GM10266 (cell line): ENCODE measurements at regions not wholly inside any gene's neighbourhood (a gene's known extent, or its start where the extent isn't known, plus 50 kb on each side); places are given as distances from the start of the nearest gene placed in this dataset.

Source experiments
- DNase-seq: peaks from one replicate; pipeline ENCODE4 v3.0.0; 2012; ENCODE audit errors: extremely low spot score
- TF ChIP-seq, protein P1 (sequence below): IDR thresholded peaks from 2 replicates; pipeline ENCODE4 v1.5.1; 2012; ENCODE audit warnings: mild to moderate bottlenecking, low read depth; ENCODE audit not compliant: control insufficient read depth, insufficient read depth; ENCODE audit errors: missing control alignments

DNA sequence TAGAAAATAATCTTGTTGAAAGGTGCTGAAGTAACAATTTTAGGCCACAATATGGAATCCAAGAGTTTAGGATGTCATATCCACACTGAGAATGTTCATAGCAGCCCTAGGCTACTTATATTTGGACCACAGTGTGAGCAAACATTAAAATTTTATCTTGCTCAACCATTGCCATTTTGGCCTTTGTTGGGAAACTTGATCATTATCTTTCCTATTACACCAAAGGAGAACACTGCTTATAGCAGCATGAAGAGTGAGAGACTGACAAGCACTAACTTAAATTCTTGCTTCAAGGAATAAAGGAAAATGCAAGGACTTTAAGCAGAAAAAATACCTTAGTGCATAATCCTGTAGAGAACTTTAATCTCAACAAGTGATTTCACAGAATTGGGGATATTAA is 86.3 kb upstream of the LRRTM4 start:
- TF ChIP-seq, protein P1, sequence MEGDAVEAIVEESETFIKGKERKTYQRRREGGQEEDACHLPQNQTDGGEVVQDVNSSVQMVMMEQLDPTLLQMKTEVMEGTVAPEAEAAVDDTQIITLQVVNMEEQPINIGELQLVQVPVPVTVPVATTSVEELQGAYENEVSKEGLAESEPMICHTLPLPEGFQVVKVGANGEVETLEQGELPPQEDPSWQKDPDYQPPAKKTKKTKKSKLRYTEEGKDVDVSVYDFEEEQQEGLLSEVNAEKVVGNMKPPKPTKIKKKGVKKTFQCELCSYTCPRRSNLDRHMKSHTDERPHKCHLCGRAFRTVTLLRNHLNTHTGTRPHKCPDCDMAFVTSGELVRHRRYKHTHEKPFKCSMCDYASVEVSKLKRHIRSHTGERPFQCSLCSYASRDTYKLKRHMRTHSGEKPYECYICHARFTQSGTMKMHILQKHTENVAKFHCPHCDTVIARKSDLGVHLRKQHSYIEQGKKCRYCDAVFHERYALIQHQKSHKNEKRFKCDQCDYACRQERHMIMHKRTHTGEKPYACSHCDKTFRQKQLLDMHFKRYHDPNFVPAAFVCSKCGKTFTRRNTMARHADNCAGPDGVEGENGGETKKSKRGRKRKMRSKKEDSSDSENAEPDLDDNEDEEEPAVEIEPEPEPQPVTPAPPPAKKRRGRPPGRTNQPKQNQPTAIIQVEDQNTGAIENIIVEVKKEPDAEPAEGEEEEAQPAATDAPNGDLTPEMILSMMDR = no peak
- DNase-seq = no peak

DNA sequence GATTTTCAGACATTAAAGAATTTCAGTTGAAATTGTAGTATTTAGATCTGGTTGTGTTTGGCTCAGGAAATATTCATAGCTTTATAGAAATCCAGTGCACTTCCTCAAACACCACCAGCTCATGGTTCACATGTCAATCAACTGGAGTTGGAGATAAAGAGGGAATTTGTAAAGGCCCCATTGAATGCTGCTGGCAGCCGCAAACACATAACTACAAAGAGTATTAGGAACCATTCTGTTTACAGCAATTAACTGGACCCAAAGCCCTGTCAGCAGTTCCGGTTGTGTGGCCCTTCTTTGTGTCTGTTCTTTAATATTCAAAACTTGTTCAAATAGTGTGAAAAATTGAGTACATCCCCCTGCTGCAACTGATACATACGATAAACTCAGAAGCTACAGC is 107.4 kb upstream of the LRRTM4 start:
- TF ChIP-seq, protein P1 = no peak
- DNase-seq = no peak

DNA sequence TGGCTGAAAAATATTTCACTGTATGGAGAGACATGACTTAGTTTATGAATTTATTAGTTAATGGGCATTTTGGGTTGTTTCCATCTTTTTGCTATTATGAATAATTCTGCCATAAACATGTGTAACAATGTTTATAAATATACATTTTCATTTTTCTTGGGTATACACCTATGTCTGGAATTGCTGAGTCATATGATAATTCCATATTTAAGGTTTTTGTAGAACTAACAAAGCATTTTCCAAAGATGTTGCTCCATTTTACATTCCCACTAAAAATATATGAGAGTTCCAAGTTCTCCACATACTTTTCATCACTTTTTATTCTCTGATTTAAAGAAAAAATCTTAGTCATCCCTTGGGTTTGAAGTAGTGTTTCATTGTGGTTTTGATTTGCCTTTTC is 108.8 kb upstream of the LRRTM4 start:
- TF ChIP-seq, protein P1 = no peak

DNA sequence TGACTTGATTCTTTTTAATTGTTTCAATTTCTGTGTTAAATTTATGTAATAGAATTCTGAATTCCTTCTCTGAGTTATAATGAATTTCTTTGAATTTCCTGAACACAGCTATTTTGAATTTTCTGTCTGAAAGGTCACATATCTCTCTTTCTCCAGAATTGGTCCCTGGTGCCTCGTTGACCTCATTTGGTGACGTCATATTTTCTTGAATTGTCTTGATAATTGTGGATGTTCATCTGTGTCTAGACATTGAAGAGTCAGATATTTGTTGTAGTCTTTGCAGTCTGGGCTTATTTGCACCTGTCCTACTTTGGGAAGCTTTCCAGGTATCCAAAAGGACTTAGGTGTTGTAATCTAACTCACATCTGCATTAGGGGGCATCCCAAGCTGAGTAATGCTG is 111.4 kb upstream of the LRRTM4 start:
- TF ChIP-seq, protein P1 = no peak
- DNase-seq = no peak

More for the DNA sequence above, 108.8 kb upstream of the LRRTM4 start:
- DNase-seq = no peak

DNA sequence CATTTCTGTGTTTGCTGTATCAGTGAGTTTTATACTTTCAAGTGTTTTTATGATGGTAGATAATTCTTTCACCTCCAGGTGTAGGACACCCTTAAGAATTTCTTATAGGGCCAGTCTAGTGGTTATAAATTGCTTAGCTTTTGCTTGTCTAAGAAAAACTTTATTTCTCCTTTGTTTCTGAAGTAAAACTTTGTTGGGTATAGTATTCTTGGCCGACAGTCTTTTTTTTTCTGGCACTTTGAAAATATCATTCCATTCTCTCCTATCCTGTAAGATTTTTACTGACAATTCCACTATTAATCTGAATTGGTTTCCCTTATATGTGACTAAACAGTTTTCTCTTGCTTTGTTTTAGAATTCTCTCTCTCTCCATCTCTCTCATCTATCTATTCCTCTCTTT is 118.7 kb upstream of the LRRTM4 start:
- TF ChIP-seq, protein P1 = no peak
- DNase-seq = no peak

DNA sequence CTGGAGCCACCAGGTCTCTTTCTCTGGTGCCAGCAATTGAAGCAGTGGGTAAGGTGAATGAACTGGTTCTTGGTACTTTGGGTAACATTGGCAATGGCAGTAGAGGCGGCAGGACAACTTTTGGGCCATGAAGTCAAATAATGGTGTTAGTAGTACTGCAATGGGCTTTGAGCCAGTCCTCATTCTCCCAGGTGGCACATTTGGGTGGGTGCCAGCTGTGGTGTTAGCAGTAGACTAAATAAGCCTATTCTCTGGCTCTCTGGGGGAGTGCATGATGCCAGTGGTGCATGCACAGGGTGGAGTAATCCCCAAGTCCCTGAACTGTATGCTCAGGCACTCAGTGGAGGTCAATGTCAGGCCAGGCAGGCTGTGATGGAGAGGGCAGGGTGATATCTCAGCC is 120.2 kb upstream of the LRRTM4 start:
- DNase-seq = no peak
- TF ChIP-seq, protein P1 = no peak

DNA sequence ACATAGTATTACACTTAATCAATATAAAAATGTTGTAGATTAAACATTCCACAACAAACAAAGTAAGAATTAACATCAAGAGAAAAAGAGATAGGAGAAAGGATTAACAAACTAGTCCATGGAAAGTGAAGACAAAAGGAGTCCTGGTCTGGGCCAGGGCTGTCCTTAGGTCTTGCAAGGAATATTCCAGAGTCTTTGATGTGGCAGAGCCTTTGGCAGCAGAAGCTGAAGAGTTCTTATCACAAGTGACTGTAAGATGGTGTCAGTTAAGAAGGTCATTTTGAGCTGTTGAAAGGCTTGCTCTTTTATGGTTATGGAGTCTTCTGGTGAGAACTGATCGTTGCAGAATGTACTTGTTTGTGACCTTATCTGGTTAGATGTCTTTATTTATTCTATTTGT is 127.7 kb upstream of the LRRTM4 start:
- TF ChIP-seq, protein P1 = no peak
- no peak for DNase-seq
